NCI-H146 treated with DMSO at 0.1 percent for 48 hours (cell line): ENCODE measurements at regions not wholly inside any gene's neighbourhood (a gene's known extent, or its start where the extent isn't known, plus 50 kb on each side); places are given as distances from the start of the nearest gene placed in this dataset.
"Not testable (repeated sequence)": the region's sequence is repeated elsewhere in the genome, so short reads cannot be mapped to it uniquely, and the experiment has no call there.

ENCODE experiments used
- DNase-seq: peaks from one replicate; lab custom pipeline; 2025; ENCODE audit not compliant: unreplicated experiment; lab: John Stamatoyannopoulos, UW

DNA sequence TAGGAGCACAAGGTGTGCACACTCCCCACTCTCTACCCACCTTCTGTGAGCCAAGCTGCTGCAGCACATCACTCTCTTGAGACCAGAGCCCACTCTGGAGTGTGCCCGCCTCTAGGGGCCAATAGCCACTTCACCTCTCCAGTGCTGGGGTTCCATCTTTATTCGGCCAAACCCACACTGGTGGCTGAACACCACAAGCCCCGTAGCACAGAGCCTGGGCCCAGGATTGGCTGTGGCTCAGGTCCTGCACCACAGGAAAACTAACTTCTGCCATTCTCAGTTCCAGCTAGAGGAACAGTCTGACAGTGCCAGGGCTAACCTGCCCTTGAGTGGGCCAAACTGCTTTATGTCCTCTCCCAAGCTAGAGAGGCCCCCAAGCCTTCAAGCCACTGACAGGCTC is 111.0 kb upstream of the TOX3 start:
- no peak for DNase-seq

DNA sequence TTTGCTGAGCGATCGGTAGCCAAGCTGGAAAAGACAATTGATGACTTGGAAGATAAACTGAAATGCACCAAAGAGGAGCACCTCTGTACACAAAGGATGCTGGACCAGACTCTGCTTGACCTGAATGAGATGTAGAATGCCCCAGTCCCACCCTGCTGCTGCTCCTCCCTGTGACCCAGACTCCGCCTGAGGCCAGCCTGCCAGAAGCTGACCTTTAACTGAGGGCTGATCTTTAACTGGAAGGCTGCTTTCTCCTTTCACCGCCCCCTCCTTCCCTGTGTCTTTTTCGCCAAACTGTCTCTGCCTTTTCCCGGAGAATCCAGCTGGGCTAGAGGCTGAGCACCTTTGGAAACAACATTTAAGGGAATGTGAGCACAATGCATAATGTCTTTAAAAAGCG is 109.0 kb upstream of the TOX3 start:
- DNase-seq, result not testable (repeated sequence)

GRCh38 chr16:52655156-52655555 is 108.2 kb upstream of the TOX3 start:
- not testable (repeated sequence) for DNase-seq

DNA sequence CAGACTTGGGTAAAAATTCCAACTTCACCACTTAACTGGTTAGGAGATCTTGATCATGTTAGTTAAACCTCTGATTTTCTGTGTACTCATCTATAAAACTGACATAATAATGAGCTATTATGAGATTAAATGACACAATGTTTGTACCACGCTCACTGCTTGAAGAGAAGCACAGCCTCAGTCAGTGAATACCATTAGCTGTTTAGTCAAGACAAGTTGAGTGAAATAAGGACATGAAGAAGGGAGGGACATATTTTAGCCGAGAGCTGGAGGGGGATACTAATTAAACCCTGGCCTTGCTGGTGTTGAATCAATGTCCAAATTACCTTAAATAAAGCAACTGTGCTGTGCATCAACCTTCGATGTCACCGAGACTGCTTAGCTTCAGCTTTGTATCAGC is 105.1 kb upstream of the TOX3 start:
- no peak for DNase-seq

DNA sequence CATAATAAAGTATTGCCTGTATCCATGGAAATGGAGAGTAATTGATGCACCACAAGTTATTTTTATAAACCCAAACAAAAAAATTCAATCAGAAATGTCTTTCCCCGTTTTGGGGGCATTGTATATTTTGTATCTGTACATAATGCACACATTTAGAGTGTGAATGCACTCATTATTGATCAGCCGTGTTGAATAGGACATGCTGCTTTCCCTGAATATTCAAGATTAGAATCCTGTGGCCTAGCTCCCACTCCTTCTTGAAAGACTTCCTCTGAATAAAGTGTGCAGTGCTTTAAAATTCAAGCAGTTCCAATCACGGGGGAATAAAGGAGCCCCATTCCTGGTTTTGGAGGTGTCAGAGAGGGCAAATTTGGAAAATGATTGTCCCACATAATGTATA is 103.8 kb upstream of the TOX3 start:
- DNase-seq, result no peak

GRCh38 chr16:52650318-52650717 is 103.4 kb upstream of the TOX3 start:
- no peak for DNase-seq

GRCh38 chr16:52649870-52650269 is 102.9 kb upstream of the TOX3 start:
- DNase-seq, result no peak

- no peak for DNase-seq
These were observed 100.6 kb upstream of the TOX3 start for GRCh38 chr16:52647588-52647987.

DNA sequence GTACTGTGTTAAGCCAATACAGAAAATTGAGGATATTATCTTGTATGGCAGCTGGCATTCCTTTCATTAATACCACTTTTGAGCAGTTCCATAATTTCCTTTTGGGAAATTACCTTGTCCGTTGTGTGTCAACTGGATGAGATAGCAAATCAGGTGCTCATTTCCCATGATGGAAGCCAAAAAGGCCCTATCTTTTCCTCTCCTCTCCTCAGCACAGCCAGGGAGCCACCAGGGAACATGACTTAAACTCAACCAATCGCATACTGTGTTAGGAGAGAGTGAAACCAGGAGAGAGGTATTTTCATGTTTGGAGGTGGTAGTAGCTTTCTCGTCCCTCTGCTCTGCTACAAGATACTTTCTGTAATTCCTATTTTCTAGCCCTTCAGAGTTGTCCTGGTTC is 96.1 kb upstream of the TOX3 start:
- no peak for DNase-seq

DNA sequence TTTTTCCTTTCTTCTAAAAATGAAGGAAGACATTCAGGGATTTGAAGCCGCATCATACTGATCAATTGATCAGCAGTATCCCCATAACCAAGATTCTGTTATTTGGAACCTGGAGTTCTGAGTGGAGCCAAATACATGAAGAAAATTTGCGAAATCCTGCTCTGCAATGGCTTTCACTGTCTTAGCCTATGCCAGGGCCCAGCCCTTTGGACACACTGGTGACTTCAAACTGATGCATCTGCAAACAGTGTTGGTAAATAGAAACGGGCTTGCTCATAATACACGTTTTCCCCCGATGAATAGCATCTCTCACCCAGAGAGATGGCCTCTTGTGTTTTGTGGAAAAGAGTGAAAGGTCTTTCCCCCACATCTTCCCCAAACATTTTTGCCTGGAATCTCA is 87.6 kb upstream of the TOX3 start:
- no peak for DNase-seq

GRCh38 chr16:52634104-52634503 is 87.2 kb upstream of the TOX3 start:
- DNase-seq, result no peak

DNA sequence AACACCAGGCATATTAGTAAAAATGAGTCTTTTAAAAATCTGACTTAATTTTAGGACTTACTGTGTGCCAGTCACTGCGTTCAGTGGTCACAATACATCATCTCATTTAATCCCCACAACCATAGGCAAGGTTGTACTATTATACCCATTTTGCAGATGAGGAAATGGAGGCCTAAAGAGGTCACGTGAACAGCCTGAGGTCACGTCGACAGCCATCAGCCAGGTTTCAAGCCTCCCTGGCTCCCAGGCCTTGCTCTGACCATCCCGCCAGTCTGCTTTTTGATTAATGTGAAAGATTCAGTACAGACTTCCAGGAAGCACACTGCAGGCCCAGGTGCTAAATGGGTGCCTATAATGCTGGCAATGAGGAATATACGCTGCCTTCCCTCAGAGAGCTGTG is 86.3 kb upstream of the TOX3 start:
- no peak for DNase-seq

DNA sequence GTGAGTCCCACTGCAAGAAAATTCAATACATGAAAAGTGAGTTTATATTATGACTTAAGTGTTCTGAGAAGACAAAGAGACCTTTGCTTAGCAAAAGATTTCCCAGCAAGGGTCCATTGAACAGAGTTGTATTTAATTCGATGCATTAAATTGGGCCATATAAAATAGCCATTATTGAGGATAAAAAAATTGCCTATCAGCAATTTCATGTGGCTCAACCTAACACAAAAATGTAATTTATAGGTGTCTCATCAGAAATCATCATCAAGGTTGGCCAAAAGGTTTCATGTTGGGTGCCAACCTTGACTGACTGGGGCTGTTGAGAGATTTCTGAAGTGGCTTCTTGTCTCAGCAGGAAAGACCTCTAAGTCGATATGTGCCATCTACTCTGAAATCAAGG is 84.8 kb upstream of the TOX3 start:
- DNase-seq, result no peak

GRCh38 chr16:52630711-52631110 is 83.8 kb upstream of the TOX3 start:
- DNase-seq, result no peak

DNA sequence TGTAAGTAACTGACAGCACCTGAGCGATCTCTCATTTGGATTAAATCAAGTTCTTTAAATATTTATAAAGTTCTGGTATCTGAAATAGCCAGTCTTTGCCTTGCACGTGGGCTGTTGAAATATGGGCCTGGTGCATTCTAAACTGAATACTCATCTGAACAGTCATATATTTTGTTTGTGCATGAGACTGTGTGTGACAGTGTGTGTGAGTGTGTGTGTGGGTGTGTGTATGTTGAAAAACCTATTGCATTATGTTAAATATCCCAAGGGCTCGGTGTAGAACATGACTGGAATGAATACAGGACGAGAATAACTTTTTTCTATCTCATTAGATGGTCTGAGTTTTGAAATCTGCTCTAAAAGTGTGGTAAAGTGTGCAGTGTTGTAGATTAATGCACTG is 82.4 kb upstream of the TOX3 start:
- no peak for DNase-seq

DNA sequence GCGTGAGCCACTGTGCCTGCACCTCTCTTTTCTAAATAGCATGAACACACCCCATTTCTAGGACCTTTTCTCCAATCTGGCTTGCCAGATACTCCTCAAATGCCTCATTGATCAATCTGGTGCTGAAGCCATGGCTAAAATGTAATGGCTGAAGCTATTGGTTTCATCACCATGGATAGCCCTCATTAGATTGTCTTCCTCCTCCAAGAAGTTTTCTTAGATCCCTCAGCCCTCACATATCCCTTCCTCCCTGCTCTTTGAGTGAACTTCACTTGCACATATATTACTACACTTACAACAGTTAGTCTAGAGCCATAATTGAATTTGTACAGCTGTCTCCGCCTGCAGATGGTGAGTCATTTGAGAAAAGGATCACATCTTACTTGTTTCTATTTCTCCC is 77.9 kb upstream of the TOX3 start:
- no peak for DNase-seq

DNA sequence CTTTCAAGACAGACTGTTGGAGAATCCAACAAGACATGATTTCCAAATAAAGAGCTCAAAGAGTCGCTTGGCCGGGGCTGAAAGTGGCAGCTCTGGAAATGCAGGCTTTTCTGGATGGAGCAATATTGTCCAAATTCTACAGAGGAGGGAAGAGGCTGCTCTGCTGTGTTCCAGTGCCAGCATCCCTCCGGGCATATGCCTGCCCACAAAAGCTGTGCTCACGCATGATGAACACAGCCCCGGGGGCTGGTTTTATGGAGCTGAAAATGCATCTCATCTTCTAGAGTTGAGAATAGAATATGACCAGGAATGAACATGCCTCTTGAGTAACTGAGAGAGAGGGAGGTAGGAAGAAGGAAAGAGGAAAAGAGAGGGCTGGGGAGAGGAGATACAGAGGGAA is 74.7 kb upstream of the TOX3 start:
- no peak for DNase-seq

DNA sequence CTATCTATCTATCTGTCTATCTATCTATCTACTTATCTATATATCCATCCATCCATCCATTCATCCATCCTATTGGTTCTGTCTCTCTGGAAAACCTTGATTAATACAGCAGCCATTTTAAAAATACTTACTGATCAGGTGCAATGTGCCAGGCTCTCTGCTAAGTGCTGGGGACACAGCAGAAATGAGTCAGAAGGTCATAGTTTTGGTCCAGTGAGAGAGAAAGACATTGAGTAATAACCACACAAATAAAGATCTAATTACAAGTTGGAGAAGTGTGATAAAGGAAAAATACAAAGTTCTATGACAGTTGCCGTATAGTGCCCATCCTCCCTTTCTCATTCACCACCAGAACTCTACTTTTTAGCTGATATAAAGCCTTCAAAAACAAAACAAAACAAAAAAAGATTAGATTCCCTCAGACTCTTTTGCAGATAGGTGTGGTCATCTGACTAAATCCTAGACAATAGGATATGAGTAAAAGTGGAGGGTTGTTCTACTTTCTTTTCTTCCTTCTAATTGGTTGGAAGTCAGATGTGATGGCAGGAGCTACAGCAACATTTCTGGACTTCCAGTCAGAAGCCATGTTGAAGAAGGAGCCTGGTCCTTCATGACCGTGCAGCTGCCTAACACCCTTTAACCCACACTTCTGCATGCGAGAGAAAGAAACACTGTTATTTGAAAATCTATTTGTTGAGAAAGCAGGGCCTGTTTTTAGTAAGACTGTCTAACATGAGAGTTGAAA is 72.0 kb upstream of the TOX3 start:
- DNase-seq, result no peak

DNA sequence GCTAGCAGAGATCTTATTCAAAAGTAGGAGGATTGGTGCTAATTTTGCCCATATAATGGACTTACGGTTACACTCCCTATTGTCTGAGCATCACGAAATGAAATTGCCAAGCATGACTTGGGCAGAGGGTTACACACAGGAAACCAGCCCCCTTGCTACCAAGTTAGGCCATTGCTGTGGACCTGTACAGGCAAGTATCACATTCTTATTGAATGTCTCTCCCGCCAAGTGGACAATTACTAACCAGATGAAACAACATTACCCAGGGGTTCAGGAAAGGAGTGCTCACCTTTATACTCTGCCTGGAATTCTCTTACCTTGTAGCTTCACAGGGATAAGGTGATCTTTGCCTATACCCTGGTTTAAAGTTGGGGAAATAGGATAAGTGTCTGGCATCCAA is 70.6 kb upstream of the TOX3 start:
- no peak for DNase-seq

- no peak for DNase-seq
These were observed 66.6 kb upstream of the TOX3 start for GRCh38 chr16:52613508-52613907.

GRCh38 chr16:52611817-52612673 is 65.1 kb upstream of the TOX3 start:
- peak; percentile 0 for DNase-seq

DNA sequence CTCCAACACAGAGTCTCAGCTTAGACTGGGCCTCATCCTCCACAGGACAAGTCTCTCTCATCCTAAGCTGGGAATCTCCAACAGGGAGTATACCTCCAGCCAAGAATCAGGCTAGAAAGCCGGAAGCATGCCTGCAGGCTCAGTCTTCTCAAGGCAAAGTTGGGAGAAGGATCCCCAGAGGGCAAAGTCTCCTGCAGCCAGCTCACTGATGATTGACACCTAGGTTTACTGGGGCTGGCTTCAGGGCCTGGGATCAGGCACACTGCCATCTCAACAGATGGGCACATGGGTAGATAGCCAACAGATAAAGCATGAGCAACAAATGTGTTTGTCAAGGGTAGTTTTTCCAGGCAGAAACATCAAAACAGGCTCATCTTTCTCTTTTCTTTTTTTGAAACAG is 56.1 kb upstream of the TOX3 start:
- DNase-seq, result no peak
